GM12892 (cell line): ENCODE measurements at regions not wholly inside any gene's neighbourhood (a gene's known extent, or its start where the extent isn't known, plus 50 kb on each side); places are given as distances from the start of the nearest gene placed in this dataset.

ENCODE experiments used
- DNase-seq: peaks from one replicate; pipeline ENCODE4 v3.0.0; 2011; ENCODE audit not compliant: insufficient read length
- FAIRE-seq: peaks from 2 replicates; lab custom pipeline; 2011; peaks lifted over from hg19 to GRCh38; lab: Jason Lieb, UNC
- POLR2A ChIP-seq: IDR thresholded peaks from 2 replicates; pipeline ENCODE4 v1.6.1; 2011; ENCODE audit warnings: low read depth, low read length, control low read depth
- POLR2AphosphoS5 ChIP-seq: IDR thresholded peaks from 2 replicates; pipeline ENCODE4 v1.6.1; 2011; ENCODE audit warnings: low read depth, low read length, control low read depth
- TAF1 ChIP-seq: IDR thresholded peaks from 2 replicates; pipeline ENCODE4 v1.6.1; 2011; ENCODE audit warnings: low read depth, mild to moderate bottlenecking, control low read depth, low read length, borderline replicate concordance

DNA sequence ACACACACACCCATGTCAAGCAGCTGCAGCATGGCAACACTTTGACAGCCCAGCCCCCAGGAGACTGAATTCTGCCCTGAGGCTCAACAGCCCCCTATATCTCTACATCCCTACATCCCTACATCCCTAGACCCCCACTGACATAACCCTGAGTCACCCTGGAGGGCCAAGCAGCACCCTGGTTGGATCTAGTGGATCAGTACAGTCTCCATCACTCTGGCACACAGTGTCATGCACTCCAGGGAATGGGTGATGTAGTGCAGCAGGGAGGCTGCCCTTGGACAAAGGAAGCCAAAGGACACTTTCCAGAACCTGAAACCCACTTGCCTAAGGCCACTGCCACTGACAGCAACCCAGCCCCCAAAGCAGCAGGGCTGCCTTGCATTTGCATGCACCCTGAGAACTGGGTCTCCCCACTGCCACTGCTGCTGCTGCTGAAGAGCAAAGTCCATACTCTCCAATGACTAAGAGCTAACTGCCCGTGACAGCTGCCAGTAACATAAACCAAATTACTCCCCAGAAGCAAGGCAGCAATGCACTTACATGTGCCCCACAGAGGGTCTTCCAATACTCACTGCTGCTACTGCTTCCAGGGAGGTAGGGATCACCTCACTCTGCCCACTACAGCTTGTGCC is 681.6 kb upstream of the KLHL29 start:
- TF ChIP-seq POLR2A: no peak
- TF ChIP-seq TAF1: no peak
- TF ChIP-seq POLR2AphosphoS5: no peak
- DNase-seq: no peak
- no peak for FAIRE-seq

DNA sequence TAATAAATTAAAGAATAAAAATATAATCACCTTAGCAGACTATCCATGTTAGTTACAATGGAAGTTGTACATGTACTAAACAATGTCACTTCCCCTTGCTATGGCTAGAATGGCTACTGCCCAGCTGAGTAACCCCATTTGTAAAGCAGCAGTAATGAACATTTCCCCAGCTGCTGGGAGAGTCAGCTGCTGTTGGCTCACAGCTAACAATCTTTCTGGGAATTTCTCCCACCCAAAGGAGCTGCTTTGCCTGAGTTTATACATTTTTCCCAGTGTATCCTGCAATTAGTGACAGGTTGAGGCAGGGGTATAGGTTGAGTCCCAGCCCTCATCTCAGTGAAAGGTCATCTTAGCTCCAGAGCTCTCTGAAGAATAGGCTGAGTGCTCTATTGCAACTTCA is 665.6 kb upstream of the KLHL29 start:
- FAIRE-seq: no peak

DNA sequence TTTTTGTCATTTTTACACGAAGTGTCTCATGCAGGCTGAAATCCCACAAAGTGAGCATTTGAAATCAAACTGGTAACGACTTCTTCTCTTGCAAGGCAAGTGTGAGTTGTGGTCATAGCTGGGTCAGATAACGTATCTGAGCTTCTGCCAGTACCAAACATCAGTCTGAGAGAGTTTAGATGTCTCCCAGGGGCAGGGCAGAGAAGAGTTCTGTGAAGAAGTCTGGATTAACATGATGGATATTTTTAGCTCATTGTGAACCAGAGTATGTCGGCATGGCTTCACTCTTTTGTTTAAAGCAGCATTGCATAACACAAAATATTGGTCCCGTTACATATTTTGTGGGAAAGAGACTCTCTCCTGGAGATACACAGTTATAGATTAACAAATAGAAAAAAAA is 655.5 kb upstream of the KLHL29 start:
- FAIRE-seq (peak; percentile 17), DNase-seq (no peak)
- TF ChIP-seq POLR2A (no peak), POLR2AphosphoS5 (no peak), TAF1 (no peak)

More for the DNA sequence above, 665.6 kb upstream of the KLHL29 start:
- TF ChIP-seq TAF1 (no peak), POLR2A (no peak), POLR2AphosphoS5 (no peak)
- no peak for DNase-seq

DNA sequence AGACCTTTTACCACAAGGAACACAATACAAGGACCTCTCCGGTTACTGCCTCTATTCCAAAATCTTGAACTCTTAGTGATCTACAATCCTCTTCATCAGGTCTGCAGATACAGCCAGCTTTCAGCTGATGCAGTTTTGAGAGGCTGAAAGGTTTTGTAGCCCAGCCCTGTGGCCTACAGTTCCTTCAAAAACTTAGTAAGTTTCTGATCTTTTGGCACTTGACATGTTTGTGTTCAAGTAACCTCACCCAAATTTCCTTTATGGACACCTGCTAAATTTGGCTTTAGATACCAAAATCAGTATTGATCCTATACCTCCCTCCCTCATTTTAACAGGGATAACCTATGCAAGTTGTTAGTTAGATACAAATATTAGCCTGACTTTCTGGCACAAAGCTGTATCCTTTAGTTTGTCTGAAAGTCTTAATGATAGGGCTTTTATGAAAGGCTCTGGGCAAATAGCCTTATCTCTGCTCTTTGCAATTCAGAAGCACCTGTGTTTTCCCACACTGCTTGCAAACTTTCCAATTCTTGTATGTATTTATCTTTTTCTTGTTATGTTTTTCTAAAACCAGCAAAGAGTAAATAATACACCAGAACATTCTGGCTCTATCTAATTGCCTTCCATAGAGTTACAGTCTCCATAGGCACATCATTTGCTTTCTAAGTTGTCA is 650.5 kb upstream of the KLHL29 start:
- no peak for FAIRE-seq
- no peak for DNase-seq
- TF ChIP-seq POLR2A (no peak), TAF1 (no peak), POLR2AphosphoS5 (no peak)

DNA sequence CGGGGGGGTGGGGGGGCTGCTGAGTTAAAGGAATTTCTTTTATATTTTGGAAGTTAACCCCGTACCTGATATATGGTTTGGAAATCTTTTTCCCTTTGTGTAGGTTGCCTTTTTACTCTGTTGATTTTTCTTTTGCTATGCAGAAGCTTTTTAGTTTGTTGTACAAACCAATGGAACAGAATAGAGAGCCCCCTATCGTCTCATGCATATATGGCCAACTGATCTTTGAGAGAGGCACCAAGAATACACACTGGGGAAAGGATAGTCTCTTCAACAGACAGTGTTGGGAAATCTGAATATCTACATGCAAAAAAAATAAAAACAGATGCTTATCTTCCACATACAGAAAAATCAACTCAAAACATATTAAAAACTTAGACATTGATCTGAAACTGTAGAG is 647.8 kb upstream of the KLHL29 start:
- TF ChIP-seq POLR2AphosphoS5 (no peak), TAF1 (no peak), POLR2A (no peak)
- no peak for FAIRE-seq
- no peak for DNase-seq

DNA sequence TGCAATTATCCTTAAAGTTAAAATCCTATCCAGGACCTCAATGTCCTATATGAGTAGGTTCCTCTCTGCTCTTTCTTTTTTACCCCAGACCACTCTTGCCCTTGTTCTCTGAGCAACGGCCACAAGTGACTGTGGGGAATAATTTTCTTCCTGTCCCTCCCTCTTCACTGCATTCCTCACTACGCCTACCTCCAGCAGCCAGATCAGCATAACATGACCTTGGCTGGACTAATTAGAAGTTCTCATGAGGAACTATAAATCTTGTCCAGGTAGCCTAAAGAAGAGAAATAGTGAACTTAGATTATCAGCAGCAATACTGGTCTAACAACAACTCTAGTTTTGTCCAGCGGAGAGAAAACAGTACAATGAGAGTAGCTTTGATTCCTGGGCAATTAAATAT is 643.8 kb upstream of the KLHL29 start:
- no peak for TF ChIP-seq TAF1
- DNase-seq (no peak), FAIRE-seq (no peak)

DNA sequence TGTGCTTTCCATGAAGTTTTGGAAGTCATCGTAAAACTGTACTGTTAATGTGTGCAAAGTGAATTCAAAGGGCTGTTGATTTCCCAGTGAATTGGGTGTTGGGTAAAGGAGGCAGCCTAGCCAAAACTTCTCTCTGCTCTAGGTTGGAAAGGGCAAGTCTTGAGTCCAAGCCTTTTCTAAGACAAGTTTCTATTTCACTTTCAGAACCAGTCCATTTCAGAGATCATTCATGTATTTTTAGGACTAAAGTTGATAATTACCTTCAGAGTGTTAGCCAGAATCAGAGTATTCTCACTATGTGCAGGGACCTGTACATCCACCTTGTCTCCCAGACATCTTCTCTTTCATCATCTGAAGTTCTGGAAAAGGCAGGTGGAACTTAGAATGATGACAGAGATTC is 636.1 kb upstream of the KLHL29 start:
- FAIRE-seq (no peak), DNase-seq (no peak)
- no peak for TF ChIP-seq TAF1
- TF ChIP-seq POLR2AphosphoS5: no peak
- TF ChIP-seq POLR2A: no peak

DNA sequence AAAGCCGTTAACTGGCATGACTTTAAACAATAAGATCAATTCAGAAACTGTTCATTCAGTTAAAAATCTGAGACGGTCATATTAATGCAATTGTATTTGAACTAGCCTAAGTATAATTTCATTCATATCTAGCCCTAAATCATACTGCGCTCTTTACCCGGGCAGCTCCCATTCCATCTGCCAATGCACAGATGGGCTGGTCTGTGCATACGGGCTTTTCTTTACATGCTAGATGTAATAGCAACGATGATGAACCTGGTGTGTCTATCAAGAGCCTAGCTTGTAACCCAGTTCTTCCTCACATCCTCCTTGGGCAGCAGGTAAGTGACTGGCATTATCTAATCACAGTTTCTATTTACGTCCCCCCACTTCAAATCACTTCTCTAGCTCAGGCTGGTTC is 631.5 kb upstream of the KLHL29 start:
- no peak for TF ChIP-seq POLR2AphosphoS5
- TF ChIP-seq TAF1: no peak
- no peak for TF ChIP-seq POLR2A
- no peak for FAIRE-seq
- DNase-seq: no peak

DNA sequence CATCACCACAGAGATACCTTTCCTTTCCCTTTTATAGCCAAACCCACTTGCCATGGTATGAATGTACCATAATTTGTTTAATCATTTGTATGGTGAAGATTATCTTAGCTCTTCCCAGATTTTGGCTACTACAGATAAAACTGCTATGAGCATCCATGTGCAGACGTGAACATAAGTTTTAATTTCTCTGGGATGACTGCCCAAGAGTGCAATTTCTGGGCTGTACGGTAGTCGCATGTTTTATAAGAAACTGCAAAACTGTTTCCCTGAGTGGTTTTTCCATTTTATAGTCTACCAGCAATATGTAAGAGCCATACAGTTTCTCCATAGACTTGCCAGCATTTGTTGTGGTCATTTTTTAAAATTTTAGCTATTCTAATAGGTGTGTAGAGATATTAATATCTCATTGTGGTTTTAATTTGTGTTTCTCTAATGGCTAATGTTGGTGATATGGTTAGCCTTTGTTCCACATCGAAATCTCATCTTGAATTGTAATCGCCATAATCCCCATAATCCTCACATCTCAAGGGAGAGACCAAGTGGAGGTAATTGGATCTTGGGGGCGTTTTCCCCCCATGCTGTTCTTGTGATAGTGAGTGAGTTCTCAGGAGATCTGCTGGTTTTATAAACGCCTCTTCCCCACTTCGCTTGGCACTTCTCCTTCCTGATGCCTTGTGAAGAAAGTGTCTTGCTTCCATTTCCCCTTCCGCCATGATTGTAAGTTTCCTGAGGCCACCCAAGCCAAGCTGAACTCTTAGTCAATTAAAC is 628.5 kb upstream of the KLHL29 start:
- DNase-seq (no peak), FAIRE-seq (no peak)
- TF ChIP-seq POLR2A: no peak
- TF ChIP-seq TAF1: no peak
- no peak for TF ChIP-seq POLR2AphosphoS5

DNA sequence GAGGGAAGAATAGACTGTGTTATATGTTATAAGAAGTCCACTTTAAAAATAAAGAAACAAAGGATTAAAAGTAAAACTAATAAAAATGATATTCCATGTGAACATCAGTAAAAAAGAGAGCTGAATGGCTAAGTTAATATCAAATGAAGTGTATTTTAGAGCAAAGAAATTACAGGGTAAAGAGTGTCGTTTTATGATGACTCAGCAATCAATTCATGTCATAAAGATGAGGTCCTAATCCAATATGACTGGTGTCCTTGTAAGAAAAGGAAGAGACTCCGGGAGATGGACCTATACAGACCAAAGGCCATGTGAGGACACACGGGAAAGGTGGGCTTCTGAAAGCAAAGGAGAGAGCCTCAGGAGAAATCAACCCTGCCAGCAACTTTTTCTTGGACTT is 615.5 kb upstream of the KLHL29 start:
- TF ChIP-seq TAF1 (no peak), POLR2AphosphoS5 (no peak)
- FAIRE-seq (no peak), DNase-seq (no peak)

DNA sequence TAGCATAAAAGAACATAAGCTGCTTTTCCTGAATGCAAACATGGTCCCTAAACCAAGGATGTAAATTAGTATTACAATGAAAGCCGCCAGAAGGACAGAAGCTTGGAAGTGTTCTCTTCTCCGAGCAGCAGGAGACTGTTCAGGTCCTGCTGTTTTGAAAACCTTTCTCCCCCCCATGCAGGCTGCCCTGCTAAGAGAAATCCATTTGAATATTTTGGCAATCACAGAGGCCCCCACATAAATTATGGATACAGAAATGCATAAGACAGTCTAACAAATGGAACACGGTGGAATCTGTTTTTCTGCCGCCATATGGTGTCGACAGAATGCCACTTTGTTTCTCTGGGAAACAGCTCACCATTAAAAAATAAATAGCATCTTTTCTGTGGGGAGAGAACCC is 600.4 kb upstream of the KLHL29 start:
- TF ChIP-seq POLR2A (no peak), POLR2AphosphoS5 (no peak), TAF1 (no peak)
- FAIRE-seq (no peak), DNase-seq (no peak)

DNA sequence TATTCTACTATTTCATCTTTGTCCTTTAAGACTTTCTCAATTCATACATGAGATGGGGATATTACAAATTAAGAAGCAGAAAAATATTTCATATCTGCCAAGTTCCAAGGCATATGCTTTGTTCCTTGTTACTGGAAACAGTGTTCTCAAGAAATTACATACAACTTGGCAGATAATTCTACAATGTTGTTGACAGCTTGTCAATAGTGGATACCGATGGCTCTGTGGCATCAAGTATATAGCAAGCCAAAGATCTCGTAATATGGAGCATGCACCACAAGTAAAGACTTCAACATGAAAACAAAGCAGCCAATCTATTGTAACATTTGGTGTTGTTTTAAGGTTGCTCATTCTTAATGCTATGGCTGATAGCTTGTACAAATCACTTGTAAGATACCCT is 598.2 kb upstream of the KLHL29 start:
- no peak for FAIRE-seq
- TF ChIP-seq TAF1: no peak
- no peak for TF ChIP-seq POLR2A
- no peak for DNase-seq
